NCI-H345 treated with DMSO at 0.1 percent for 48 hours (cell line): ENCODE measurements at regions not wholly inside any gene's neighbourhood (a gene's known extent, or its start where the extent isn't known, plus 50 kb on each side); places are given as distances from the start of the nearest gene placed in this dataset.
"Not testable (repeated sequence)": the region's sequence is repeated elsewhere in the genome, so short reads cannot be mapped to it uniquely, and the experiment has no call there.

ENCODE experiments used
- DNase-seq: peaks from one replicate; lab custom pipeline; 2025; ENCODE audit not compliant: unreplicated experiment; lab: John Stamatoyannopoulos, UW

- not testable (repeated sequence) for DNase-seq
These were observed 1999.6 kb upstream of the WWC1 start for GRCh38 chr5:166291800-166292199.

- no peak for DNase-seq
These were observed 1997.6 kb upstream of the WWC1 start for GRCh38 chr5:166293892-166294291.

GRCh38 chr5:166302166-166302565 lies 1989.3 kb upstream of the WWC1 start:
- DNase-seq = no peak

- no peak for DNase-seq
These were observed 1974.0 kb upstream of the WWC1 start for GRCh38 chr5:166317425-166317824.

GRCh38 chr5:166320920-166321480 lies 1970.4 kb upstream of the WWC1 start:
- no peak for DNase-seq

- DNase-seq = no peak
These were observed 1967.1 kb upstream of the WWC1 start for GRCh38 chr5:166324372-166324771.

GRCh38 chr5:166329149-166329800 lies 1962.2 kb upstream of the WWC1 start:
- DNase-seq = no peak

- no peak for DNase-seq
These were observed 1961.4 kb upstream of the WWC1 start for GRCh38 chr5:166330036-166330435.

GRCh38 chr5:166331521-166331920 lies 1959.9 kb upstream of the WWC1 start:
- no peak for DNase-seq

GRCh38 chr5:166338801-166339200 lies 1952.6 kb upstream of the WWC1 start:
- DNase-seq = no peak

- no peak for DNase-seq
These were observed 1951.4 kb upstream of the WWC1 start for GRCh38 chr5:166340039-166340438.

- no peak for DNase-seq
These were observed 1949.6 kb upstream of the WWC1 start for GRCh38 chr5:166341740-166342337.

GRCh38 chr5:166342402-166342801 lies 1949.0 kb upstream of the WWC1 start:
- DNase-seq = no peak

- DNase-seq = no peak
These were observed 1944.6 kb upstream of the WWC1 start for GRCh38 chr5:166346726-166347374.

GRCh38 chr5:166349046-166349445 lies 1942.4 kb upstream of the WWC1 start:
- no peak for DNase-seq

- DNase-seq = no peak
These were observed 1937.9 kb upstream of the WWC1 start for GRCh38 chr5:166353580-166353979.

GRCh38 chr5:166354332-166354731 lies 1937.1 kb upstream of the WWC1 start:
- DNase-seq = no peak

GRCh38 chr5:166356096-166356495 lies 1935.3 kb upstream of the WWC1 start:
- no peak for DNase-seq

- DNase-seq = no peak
These were observed 1933.2 kb upstream of the WWC1 start for GRCh38 chr5:166358127-166358830.

GRCh38 chr5:166363087-166363760 lies 1928.2 kb upstream of the WWC1 start:
- no peak for DNase-seq

- DNase-seq = no peak
These were observed 1926.3 kb upstream of the WWC1 start for GRCh38 chr5:166365164-166365563.
